Thoracic aorta (tissue), 2 donors: ENCODE measurements at regions not wholly inside any gene's neighbourhood (a gene's known extent, or its start where the extent isn't known, plus 50 kb on each side); places are given as distances from the start of the nearest gene placed in this dataset.

ENCODE experiments used
- ATAC-seq: fragments of 150-250 bp; one replicate; pipeline ENCODE4 v1.8.0; 2017; ENCODE audit warnings: low read depth; ENCODE audit not compliant: insufficient number of reproducible peaks, low FRiP score
- DNase-seq: peaks from one replicate; pipeline ENCODE4 v3.0.0-alpha.2; 2020; ENCODE audit warnings: low spot score
- H3K27ac ChIP-seq, 2 donors: fragments of 200-600 bp; sonication (generic); 1 replicate in 1 of 2; 2 replicates in 1 of 2; pipeline ENCODE4 v1.5.1; 2016; ENCODE audit warnings: mild to moderate bottlenecking in 2 of 2, moderate library complexity in 2 of 2
- H3K27me3 ChIP-seq: fragments of 200-600 bp; sonication (generic); replicated peaks from 2 replicates; pipeline ENCODE4 v1.6.0; 2016; ENCODE audit warnings: mild to moderate bottlenecking; ENCODE audit not compliant: insufficient read depth
- H3K36me3 ChIP-seq: fragments of 200-600 bp; sonication (generic); one replicate; pipeline ENCODE4 v1.5.1; 2016
- H3K4me1 ChIP-seq, 2 donors: fragments of 200-600 bp; sonication (generic); 1 replicate in 1 of 2; 2 replicates in 1 of 2; pipeline versions ENCODE4 v1.5.1 to v1.6.0; 2016; ENCODE audit warnings: low read depth in 2 of 2, mild to moderate bottlenecking in 1 of 2; ENCODE audit not compliant: control insufficient read depth in 1 of 2
- H3K4me3 ChIP-seq: fragments of 200-600 bp; sonication (generic); 2 replicates; pipeline ENCODE4 v1.5.1; 2016; ENCODE audit warnings: mild to moderate bottlenecking
- H3K9me3 ChIP-seq: fragments of 200-600 bp; sonication (generic); 2 replicates; pipeline ENCODE4 v1.5.1; 2016
- CTCF ChIP-seq: fragments of 200-600 bp; sonication (generic); IDR thresholded peaks from one replicate; pipeline ENCODE4 v1.5.1; 2019; ENCODE audit warnings: antibody characterized with exemption

GRCh38 chr2:21945658-21946057, 821.9 kb downstream of the TDRD15 start:
- Histone ChIP-seq H3K9me3 (no peaks in the 10 kb centered on the region), H3K4me3 (no peak overlapping the region), H3K36me3 (no peaks in the 10 kb centered on the region), H3K27me3 (no peaks in the 10 kb centered on the region), H3K4me1 (no peaks in the 10 kb centered on the region), H3K27ac (no peak overlapping the region)
- ATAC-seq (no peak), DNase-seq (no peak)
- no peak for TF ChIP-seq CTCF

GRCh38 chr2:21947046-21947445, 823.3 kb downstream of the TDRD15 start:
- no peak for TF ChIP-seq CTCF
- Histone ChIP-seq H3K9me3 (no peaks in the 10 kb centered on the region), H3K4me1 (no peaks in the 10 kb centered on the region), H3K36me3 (no peaks in the 10 kb centered on the region), H3K4me3 (no peak overlapping the region), H3K27me3 (no peaks in the 10 kb centered on the region), H3K27ac (no peak overlapping the region)
- ATAC-seq (no peak), DNase-seq (no peak)

GRCh38 chr2:21966139-21966538, 842.4 kb downstream of the TDRD15 start:
- no peak for ATAC-seq
- no peak for TF ChIP-seq CTCF
- Histone ChIP-seq H3K9me3 (no peaks in the 10 kb centered on the region), H3K4me1 (no peaks in the 10 kb centered on the region), H3K4me3 (no peak overlapping the region), H3K36me3 (no peaks in the 10 kb centered on the region), H3K27ac (no peak overlapping the region), H3K27me3 (no peaks in the 10 kb centered on the region)
- DNase-seq = no peak

GRCh38 chr2:21970971-21971370, 847.2 kb downstream of the TDRD15 start:
- Histone ChIP-seq H3K4me3 (no peak overlapping the region), H3K9me3 (no peaks in the 10 kb centered on the region), H3K27me3 (no peaks in the 10 kb centered on the region), H3K27ac (no peak overlapping the region), H3K4me1 (no peaks in the 10 kb centered on the region), H3K36me3 (no peaks in the 10 kb centered on the region)
- no peak for DNase-seq
- no peak for ATAC-seq
- no peak for TF ChIP-seq CTCF

- no peaks in the 10 kb centered on the region for H3K36me3 ChIP-seq
- H3K4me1 ChIP-seq = no peaks in the 10 kb centered on the region
- H3K9me3 ChIP-seq = no peaks in the 10 kb centered on the region
- ATAC-seq (no peak), DNase-seq (no peak)
- H3K4me3 ChIP-seq = no peak overlapping the region
- TF ChIP-seq CTCF = no peak
- no peaks in the 10 kb centered on the region for H3K27me3 ChIP-seq
- H3K27ac ChIP-seq = no peak overlapping the region
Measured at GRCh38 chr2:21972586-21972985, 848.8 kb downstream of the TDRD15 start.
